GM12891 (cell line): ENCODE measurements at regions not wholly inside any gene's neighbourhood (a gene's known extent, or its start where the extent isn't known, plus 50 kb on each side); places are given as distances from the start of the nearest gene placed in this dataset.

ENCODE experiments used
- POLR2A ChIP-seq: IDR thresholded peaks from 2 replicates; pipeline ENCODE4 v1.6.1; 2011; ENCODE audit warnings: low read depth, low read length, control low read depth
- POLR2AphosphoS5 ChIP-seq: IDR thresholded peaks from 2 replicates; pipeline ENCODE4 v1.6.1; 2011; ENCODE audit warnings: low read depth, low read length, control low read depth
- POU2F2 ChIP-seq: IDR thresholded peaks from 2 replicates; pipeline ENCODE4 v1.6.1; 2011; ENCODE audit warnings: low read depth, mild to moderate bottlenecking, control low read depth, low read length, moderate library complexity

GRCh38 chr15:53351373-53351772 is 408.1 kb downstream of the WDR72 start:
- TF ChIP-seq POLR2A (no peak), POLR2AphosphoS5 (no peak), POU2F2 (no peak)
